ENCODE measurements at regions not wholly inside any gene's neighbourhood (a gene's known extent, or its start where the extent isn't known, plus 50 kb on each side); places are given as distances from the start of the nearest gene placed in this dataset.

DNA sequence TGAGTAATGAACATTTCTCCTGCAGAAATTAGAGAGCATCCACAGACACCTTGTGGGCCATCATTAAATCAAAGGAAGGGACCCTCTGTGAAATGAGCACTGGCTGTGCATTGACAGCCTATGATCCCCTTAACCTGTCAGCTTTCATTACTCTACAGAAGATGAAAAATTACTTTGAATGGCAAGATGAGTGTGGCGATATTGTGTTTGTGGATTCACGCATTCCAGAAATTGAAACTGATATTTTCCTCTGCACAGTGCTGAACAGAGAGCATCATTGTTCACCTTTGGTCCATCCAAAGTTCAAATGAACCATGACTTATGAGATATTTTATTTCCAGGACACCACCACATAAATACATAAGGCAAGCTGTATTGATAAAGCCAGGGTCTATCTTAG is 374.8 kb upstream of the ANXA10 start:
- Mint-ChIP-seq H3K4me3 (no peak overlapping the region), H3K4me1 (no peaks in the 10 kb centered on the region), H3K27me3 (ENCODE audit: low read depth in 2 of 2) (no peaks in the 10 kb centered on the region), H3K36me3 (no peaks in the 10 kb centered on the region), H3K27ac (no peak overlapping the region), H3K9me3 (peaks cover 15 to 22% of the 10 kb centered on the region in 2 donors)
- intact Hi-C loops (cut with micrococcal nuclease), result no loop called here
- Histone ChIP-seq H3K4me1 (ENCODE audit: control insufficient read depth, insufficient read depth, low read length) (no peaks in the 10 kb centered on the region), H3K9me3 (ENCODE audit: control insufficient read depth, insufficient read depth, low read length) (peaks cover 3% of the 10 kb centered on the region), H3K27me3 (ENCODE audit: control insufficient read depth, insufficient read depth, low read length) (no peaks in the 10 kb centered on the region), H3K27ac (ENCODE audit: low read length) (no peak overlapping the region), H3K36me3 (ENCODE audit: control insufficient read depth, insufficient read depth, low read length) (no peaks in the 10 kb centered on the region), H3K4me3 (ENCODE audit: low read length) (no peak overlapping the region)
- ATAC-seq (no peak), DNase-seq (no peak)
- TF ChIP-seq CTCF (IDR thresholded peaks at IDR 0.05), result no peak
- WGBS (ENCODE audit: insufficient coverage), result 93% methylated on average over 2 of the region's 2 CpGs

DNA sequence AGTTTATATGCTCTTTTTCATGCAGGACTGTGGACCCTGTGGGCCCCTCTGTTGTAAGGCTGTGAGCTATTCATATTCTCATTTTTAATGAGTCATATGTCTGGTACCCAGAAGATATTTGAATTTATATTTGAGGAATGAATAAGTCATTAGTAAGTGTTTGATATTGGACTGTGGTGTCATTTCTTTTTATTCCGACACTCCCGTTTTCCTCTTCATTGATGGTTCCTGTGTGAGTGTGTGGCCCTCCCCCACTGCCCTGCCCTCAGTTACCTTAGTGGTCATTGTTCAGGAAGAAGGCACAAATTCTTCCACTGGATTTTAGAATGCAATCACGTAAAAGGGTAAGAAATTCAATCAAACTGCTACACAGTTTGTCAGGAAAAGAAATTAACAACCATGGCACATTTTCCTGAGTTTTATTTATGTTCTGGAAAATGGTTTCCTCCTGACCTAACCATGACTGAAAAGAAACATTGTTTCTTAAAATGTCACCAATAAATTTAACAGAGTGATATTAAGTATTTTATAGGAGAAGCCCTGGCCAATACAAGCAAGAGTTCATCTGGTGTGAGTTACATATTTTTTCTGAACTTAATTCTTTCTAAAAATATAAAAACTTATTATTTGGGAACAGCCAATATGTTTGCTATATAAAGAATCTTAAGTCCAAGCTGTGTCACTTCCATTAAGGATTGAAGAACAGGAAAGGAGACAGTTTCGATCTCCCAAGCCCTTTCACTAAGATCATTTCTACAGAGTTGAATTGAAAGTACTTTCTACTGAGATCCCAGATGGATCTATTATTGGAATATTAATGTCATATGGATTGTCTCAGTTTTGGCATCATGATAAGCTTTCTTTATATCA is 370.5 kb upstream of the ANXA10 start:
- Mint-ChIP-seq H3K9me3 (peaks cover 11 to 32% of the 10 kb centered on the region in 2 donors), H3K36me3 (peaks cover 10% of the 10 kb centered on the region), H3K27me3 (ENCODE audit: low read depth in 2 of 2) (no peaks in the 10 kb centered on the region), H3K27ac (no peak overlapping the region), H3K4me1 (no peaks in the 10 kb centered on the region), H3K4me3 (no peak overlapping the region)
- Histone ChIP-seq H3K9me3 (ENCODE audit: control insufficient read depth, insufficient read depth, low read length) (peaks cover 9% of the 10 kb centered on the region), H3K27ac (ENCODE audit: low read length) (no peak overlapping the region), H3K36me3 (ENCODE audit: control insufficient read depth, insufficient read depth, low read length) (no peaks in the 10 kb centered on the region), H3K4me1 (ENCODE audit: control insufficient read depth, insufficient read depth, low read length) (no peaks in the 10 kb centered on the region), H3K27me3 (ENCODE audit: control insufficient read depth, insufficient read depth, low read length) (no peaks in the 10 kb centered on the region), H3K4me3 (ENCODE audit: low read length) (no peak overlapping the region)
- TF ChIP-seq CTCF (IDR thresholded peaks at IDR 0.05), result no peak
- ATAC-seq, result no peak
- WGBS (ENCODE audit: insufficient coverage), result 92% methylated on average over 2 of the region's 4 CpGs
- intact Hi-C loops (cut with micrococcal nuclease), result no loop called here
- no peak for DNase-seq

DNA sequence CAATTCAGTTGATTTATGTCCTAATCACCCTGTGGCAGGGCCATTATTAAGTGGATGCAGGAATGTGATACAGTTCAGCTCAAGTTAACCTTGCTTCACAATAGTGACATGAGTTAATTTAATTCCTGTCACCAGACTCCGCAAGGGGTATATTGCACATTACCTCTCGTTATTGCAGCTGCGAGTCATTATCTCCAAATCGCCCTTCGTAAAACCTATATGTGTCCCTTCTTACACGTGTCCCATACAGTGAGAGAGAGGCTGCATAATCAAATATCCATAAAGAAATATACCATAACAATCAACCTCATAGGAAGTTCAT is 369.9 kb upstream of the ANXA10 start:
- Histone ChIP-seq H3K9me3 (ENCODE audit: control insufficient read depth, insufficient read depth, low read length) (peaks cover 9% of the 10 kb centered on the region), H3K27ac (ENCODE audit: low read length) (no peak overlapping the region), H3K27me3 (ENCODE audit: control insufficient read depth, insufficient read depth, low read length) (no peaks in the 10 kb centered on the region), H3K4me1 (ENCODE audit: control insufficient read depth, insufficient read depth, low read length) (no peaks in the 10 kb centered on the region), H3K36me3 (ENCODE audit: control insufficient read depth, insufficient read depth, low read length) (no peaks in the 10 kb centered on the region), H3K4me3 (ENCODE audit: low read length) (no peak overlapping the region)
- no peaks in the 10 kb centered on the region for H3K27me3 Mint-ChIP-seq (ENCODE audit: low read depth in 2 of 2)
- peaks cover 10% of the 10 kb centered on the region for H3K36me3 Mint-ChIP-seq
- WGBS (ENCODE audit: insufficient coverage), result 76% methylated on average over 6 of the region's 6 CpGs
- intact Hi-C loops (cut with micrococcal nuclease), result no loop called here
- ATAC-seq (no peak), DNase-seq (no peak)
- H3K27ac Mint-ChIP-seq, result no peak overlapping the region
- no peaks in the 10 kb centered on the region for H3K4me1 Mint-ChIP-seq
- TF ChIP-seq CTCF (IDR thresholded peaks at IDR 0.05), result no peak
- no peak overlapping the region for H3K4me3 Mint-ChIP-seq
- peaks cover 9 to 27% of the 10 kb centered on the region in 2 donors for H3K9me3 Mint-ChIP-seq

DNA sequence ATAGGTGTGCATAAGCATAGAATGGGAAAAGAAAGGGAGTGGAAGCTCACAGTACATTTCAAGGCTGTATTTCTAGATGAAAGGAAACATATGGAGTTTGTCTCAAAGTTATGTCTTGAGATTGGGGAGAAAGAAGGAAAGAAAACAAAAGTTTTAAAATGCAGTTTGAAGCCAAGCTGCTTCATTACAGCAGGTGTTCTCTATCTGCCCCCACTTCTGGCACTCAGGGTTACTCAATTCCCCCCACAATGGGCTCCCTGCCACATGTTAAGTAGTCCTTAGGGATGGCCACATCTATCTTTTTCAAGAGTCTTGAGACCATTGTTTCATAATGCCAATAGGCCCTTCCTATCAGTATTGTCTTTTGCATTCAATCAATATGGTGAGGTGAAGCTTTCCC is 367.4 kb upstream of the ANXA10 start:
- H3K4me3 Mint-ChIP-seq, result no peak overlapping the region
- DNase-seq (no peak), ATAC-seq (no peak)
- intact Hi-C loops (cut with micrococcal nuclease), result no loop called here
- Histone ChIP-seq H3K27ac (ENCODE audit: low read length) (no peak overlapping the region), H3K27me3 (ENCODE audit: control insufficient read depth, insufficient read depth, low read length) (no peaks in the 10 kb centered on the region), H3K9me3 (ENCODE audit: control insufficient read depth, insufficient read depth, low read length) (peaks cover 9% of the 10 kb centered on the region), H3K36me3 (ENCODE audit: control insufficient read depth, insufficient read depth, low read length) (no peaks in the 10 kb centered on the region), H3K4me3 (ENCODE audit: low read length) (no peak overlapping the region), H3K4me1 (ENCODE audit: control insufficient read depth, insufficient read depth, low read length) (no peaks in the 10 kb centered on the region)
- H3K9me3 Mint-ChIP-seq, result peaks cover 11 to 38% of the 10 kb centered on the region in 2 donors
- H3K36me3 Mint-ChIP-seq, result peaks cover 19% of the 10 kb centered on the region
- H3K27me3 Mint-ChIP-seq (ENCODE audit: low read depth in 2 of 2), result no peaks in the 10 kb centered on the region
- TF ChIP-seq CTCF (IDR thresholded peaks at IDR 0.05), result no peak
- no peaks in the 10 kb centered on the region for H3K4me1 Mint-ChIP-seq
- no peak overlapping the region for H3K27ac Mint-ChIP-seq
